Lower lobe of right lung (tissue), 2 donors: ENCODE measurements at regions not wholly inside any gene's neighbourhood (a gene's known extent, or its start where the extent isn't known, plus 50 kb on each side); places are given as distances from the start of the nearest gene placed in this dataset.
"Not testable (repeated sequence)": the region's sequence is repeated elsewhere in the genome, so short reads cannot be mapped to it uniquely, and the experiment has no call there.

Experiments used
- ATAC-seq, 2 donors: fragments of 200-7000 bp; cut with Tn5 transposase; one replicate each; pipeline ENCODE4 v1.9.1; 2020 to 2022; ENCODE audit warnings: mild to moderate bottlenecking in 2 of 2, moderate library complexity in 2 of 2
- DNase-seq: peaks from one replicate; pipeline ENCODE4 v3.0.0-alpha.2; 2020
- H3K27ac ChIP-seq: fragments of 200-600 bp; one replicate; pipeline ENCODE4 v1.8.0; 2022
- H3K27me3 ChIP-seq: fragments of 200-600 bp; one replicate; pipeline ENCODE4 v1.8.0; 2022; ENCODE audit warnings: low read depth
- H3K36me3 ChIP-seq: fragments of 200-600 bp; one replicate; pipeline ENCODE4 v1.8.0; 2022; ENCODE audit warnings: mild to moderate bottlenecking
- H3K4me1 ChIP-seq: fragments of 200-600 bp; one replicate; pipeline ENCODE4 v1.8.0; 2022
- H3K4me3 ChIP-seq: fragments of 200-600 bp; one replicate; pipeline ENCODE4 v1.8.0; 2022; ENCODE audit warnings: mild to moderate bottlenecking
- H3K9me3 ChIP-seq: fragments of 200-600 bp; one replicate; pipeline ENCODE4 v1.8.0; 2022
- CTCF ChIP-seq: fragments of 200-600 bp; IDR thresholded peaks from one replicate; pipeline ENCODE4 v1.8.0; 2022; ENCODE audit warnings: antibody characterized with exemption, mild to moderate bottlenecking
- intact Hi-C: fragments of 100-400 bp; cut with DNase I; formaldehyde crosslinking; loops from one replicate; pipeline ENCODE4 v1.11.0; 2022
- donor health status: DM: no; HTN: yes; CAD: no; lungs with severe emphysema.

GRCh38 chr13:110820322-110820721, 94.5 kb downstream of the ANKRD10 start:
- Histone ChIP-seq H3K4me1 (no peaks in the 10 kb centered on the region), H3K27ac (no peak overlapping the region), H3K36me3 (no peaks in the 10 kb centered on the region), H3K9me3 (no peaks in the 10 kb centered on the region), H3K4me3 (no peak overlapping the region), H3K27me3 (no peaks in the 10 kb centered on the region)
- TF ChIP-seq CTCF: no peak
- DNase-seq (no peak), ATAC-seq (no peak)
- intact Hi-C loops: no loop called here

GRCh38 chr13:110821837-110822668, 92.8 kb downstream of the ANKRD10 start:
- H3K4me3 ChIP-seq, intact Hi-C loops, H3K9me3 ChIP-seq, H3K27ac ChIP-seq, H3K4me1 ChIP-seq, H3K36me3 ChIP-seq, H3K27me3 ChIP-seq, DNase-seq, ATAC-seq: not testable (repeated sequence)

GRCh38 chr13:110822669-110822945, 92.3 kb downstream of the ANKRD10 start:
- TF ChIP-seq CTCF: no peak
- no peaks in the 10 kb centered on the region for H3K9me3 ChIP-seq
- no peak for ATAC-seq

GRCh38 chr13:110824702-110825300, 90.1 kb downstream of the ANKRD10 start:
- intact Hi-C loops: no loop called here

More at GRCh38 chr13:110822669-110822945, 92.3 kb downstream of the ANKRD10 start:
- Histone ChIP-seq H3K4me3 (no peak overlapping the region), H3K36me3 (no peaks in the 10 kb centered on the region), H3K4me1 (no peaks in the 10 kb centered on the region), H3K27ac (no peak overlapping the region), H3K27me3 (peaks cover 5% of the 10 kb centered on the region)
- intact Hi-C loops: no loop called here
- DNase-seq: no peak

GRCh38 chr13:110825516-110825915, 89.4 kb downstream of the ANKRD10 start:
- ATAC-seq (no peak), DNase-seq (no peak)
- H3K9me3 ChIP-seq: no peaks in the 10 kb centered on the region
- no peaks in the 10 kb centered on the region for H3K4me1 ChIP-seq
- intact Hi-C loops: no loop called here
- no peak for TF ChIP-seq CTCF
- peaks cover 5% of the 10 kb centered on the region for H3K27me3 ChIP-seq
- no peak overlapping the region for H3K27ac ChIP-seq
- H3K36me3 ChIP-seq: no peaks in the 10 kb centered on the region
- no peak overlapping the region for H3K4me3 ChIP-seq

More at GRCh38 chr13:110824702-110825300, 90.1 kb downstream of the ANKRD10 start:
- Histone ChIP-seq H3K4me1 (no peaks in the 10 kb centered on the region), H3K4me3 (no peak overlapping the region), H3K36me3 (no peaks in the 10 kb centered on the region), H3K9me3 (no peaks in the 10 kb centered on the region), H3K27me3 (peaks cover 5% of the 10 kb centered on the region), H3K27ac (no peak overlapping the region)
- no peak for TF ChIP-seq CTCF
- DNase-seq (no peak), ATAC-seq (no peak)

GRCh38 chr13:110826101-110826500, 88.8 kb downstream of the ANKRD10 start:
- ATAC-seq (no peak), DNase-seq (no peak)
- intact Hi-C loops: no loop called here
- Histone ChIP-seq H3K9me3 (no peaks in the 10 kb centered on the region), H3K27me3 (peaks cover 5% of the 10 kb centered on the region), H3K4me3 (no peak overlapping the region), H3K27ac (no peak overlapping the region), H3K36me3 (no peaks in the 10 kb centered on the region), H3K4me1 (no peaks in the 10 kb centered on the region)
- no peak for TF ChIP-seq CTCF
